ENCODE measurements at regions not wholly inside any gene's neighbourhood (a gene's known extent, or its start where the extent isn't known, plus 50 kb on each side); places are given as distances from the start of the nearest gene placed in this dataset.

DNA sequence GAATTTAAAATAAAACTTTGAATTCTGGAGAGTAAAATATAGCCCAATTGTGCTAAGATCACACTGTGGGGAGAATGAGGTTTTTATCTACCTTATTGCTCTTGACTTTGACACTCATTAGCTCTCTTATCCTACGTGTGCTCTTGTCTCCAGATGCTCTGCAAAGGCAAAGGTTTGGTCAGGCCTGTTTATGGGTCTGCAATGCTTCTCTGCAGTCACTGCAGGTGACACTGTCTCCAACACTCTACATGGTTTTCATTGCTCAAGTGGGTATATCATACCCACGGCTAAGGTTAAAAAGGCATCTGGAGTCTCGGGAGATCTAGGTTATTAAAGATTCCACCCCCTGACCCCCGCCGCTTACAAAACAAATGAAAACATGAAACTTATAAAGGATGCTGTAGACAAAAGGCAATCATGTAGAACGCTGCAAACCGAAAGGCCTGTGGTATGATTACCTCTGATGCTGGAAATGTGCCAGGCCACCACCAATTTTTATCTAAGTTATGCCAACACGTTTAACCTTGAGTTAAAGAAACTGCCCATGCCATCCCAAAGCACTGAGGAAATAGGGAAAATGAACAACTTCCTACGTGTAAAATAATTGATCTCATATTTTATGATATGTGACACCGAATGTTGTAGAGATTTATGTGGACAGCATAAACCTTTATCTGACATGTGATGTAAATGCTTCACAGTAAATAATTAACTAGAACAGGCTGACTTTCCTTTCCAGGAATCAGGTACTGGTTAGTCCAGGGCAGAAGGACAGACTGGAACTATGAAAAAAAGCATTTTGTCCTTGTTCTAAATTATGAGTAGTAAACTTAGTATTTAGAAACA is 238.2 kb upstream of the NOX3 start:
- H3K4me2 ChIP-seq (ENCODE audit: low read length): no peak overlapping the region
- ChIA-PET CTCF (ENCODE audit: unreplicated experiment) (no interaction called here), POLR2A (interaction anchor here (0.5 kb wide), 1 partner anchor 108 kb away, joined by 4 read pairs; no protein-coding TSS in a partner anchor)
- no peaks in the 10 kb centered on the region for H3K9me2 ChIP-seq (ENCODE audit: insufficient read depth, low read length)
- H3K4me3 ChIP-seq (ENCODE audit: low read depth, low read length, poor library complexity, severe bottlenecking): no peak overlapping the region
- no peak overlapping the region for H3K27ac ChIP-seq (ENCODE audit: low read depth, low read length, poor library complexity, severe bottlenecking)
- H3K36me3 ChIP-seq (ENCODE audit: insufficient read depth, low read length): no peaks in the 10 kb centered on the region
- no peak overlapping the region for H2AFZ ChIP-seq (ENCODE audit: low read length)
- BruUV-seq (replicated peaks): no TSS peak
- H3K79me2 ChIP-seq (ENCODE audit: insufficient read depth, low read depth, low read length): no peaks in the 10 kb centered on the region
- no peak for DNase-seq (ENCODE audit: low spot score)
- no peaks in the 10 kb centered on the region for H3K4me1 ChIP-seq (ENCODE audit: insufficient read depth, low read length, poor library complexity, severe bottlenecking)
- no peak for TF ChIP-seq EZH2phosphoT487 (IDR thresholded peaks at IDR 0.05; ENCODE audit: borderline replicate concordance, low read depth, low read length)
- TF ChIP-seq, protein P1, sequence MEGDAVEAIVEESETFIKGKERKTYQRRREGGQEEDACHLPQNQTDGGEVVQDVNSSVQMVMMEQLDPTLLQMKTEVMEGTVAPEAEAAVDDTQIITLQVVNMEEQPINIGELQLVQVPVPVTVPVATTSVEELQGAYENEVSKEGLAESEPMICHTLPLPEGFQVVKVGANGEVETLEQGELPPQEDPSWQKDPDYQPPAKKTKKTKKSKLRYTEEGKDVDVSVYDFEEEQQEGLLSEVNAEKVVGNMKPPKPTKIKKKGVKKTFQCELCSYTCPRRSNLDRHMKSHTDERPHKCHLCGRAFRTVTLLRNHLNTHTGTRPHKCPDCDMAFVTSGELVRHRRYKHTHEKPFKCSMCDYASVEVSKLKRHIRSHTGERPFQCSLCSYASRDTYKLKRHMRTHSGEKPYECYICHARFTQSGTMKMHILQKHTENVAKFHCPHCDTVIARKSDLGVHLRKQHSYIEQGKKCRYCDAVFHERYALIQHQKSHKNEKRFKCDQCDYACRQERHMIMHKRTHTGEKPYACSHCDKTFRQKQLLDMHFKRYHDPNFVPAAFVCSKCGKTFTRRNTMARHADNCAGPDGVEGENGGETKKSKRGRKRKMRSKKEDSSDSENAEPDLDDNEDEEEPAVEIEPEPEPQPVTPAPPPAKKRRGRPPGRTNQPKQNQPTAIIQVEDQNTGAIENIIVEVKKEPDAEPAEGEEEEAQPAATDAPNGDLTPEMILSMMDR (conservative IDR thresholded peaks at IDR 0.05; ENCODE audit: low read length): no peak
- intact Hi-C loops (cut with micrococcal nuclease; ENCODE audit: unreplicated experiment): no loop called here
- H3K9me3 ChIP-seq (ENCODE audit: low read length): no peaks in the 10 kb centered on the region
- no peaks in the 10 kb centered on the region for H4K20me1 ChIP-seq (ENCODE audit: insufficient read depth, low read length)

DNA sequence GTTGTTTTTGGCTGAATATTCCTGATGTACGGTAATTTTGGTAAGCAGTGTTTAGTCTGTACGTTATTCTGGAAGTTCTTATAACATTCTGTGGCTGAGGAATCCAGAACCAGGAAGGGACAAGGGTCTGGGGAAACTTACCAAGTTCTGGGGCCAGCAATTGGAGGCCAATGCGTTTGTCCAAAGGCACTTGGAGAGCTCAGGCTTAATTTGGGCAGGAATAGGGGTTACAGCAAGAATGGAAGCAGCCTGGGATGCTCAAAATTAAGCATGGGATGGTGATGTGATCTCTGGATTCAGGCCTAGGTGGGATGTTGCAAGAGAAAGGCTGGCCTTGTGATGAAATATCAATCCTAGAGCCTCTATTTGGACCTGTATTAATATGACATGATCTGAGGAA is 235.2 kb upstream of the NOX3 start:
- no TSS peak for BruUV-seq (replicated peaks)
- Histone ChIP-seq H3K4me2 (ENCODE audit: low read length) (no peak overlapping the region), H3K79me2 (ENCODE audit: insufficient read depth, low read depth, low read length) (no peaks in the 10 kb centered on the region), H3K36me3 (ENCODE audit: insufficient read depth, low read length) (no peaks in the 10 kb centered on the region), H3K9me2 (ENCODE audit: insufficient read depth, low read length) (no peaks in the 10 kb centered on the region), H3K4me1 (ENCODE audit: insufficient read depth, low read length, poor library complexity, severe bottlenecking) (no peaks in the 10 kb centered on the region), H4K20me1 (ENCODE audit: insufficient read depth, low read length) (no peaks in the 10 kb centered on the region), H2AFZ (ENCODE audit: low read length) (no peak overlapping the region), H3K4me3 (ENCODE audit: low read depth, low read length, poor library complexity, severe bottlenecking) (no peak overlapping the region), H3K9me3 (ENCODE audit: low read length) (no peaks in the 10 kb centered on the region), H3K27ac (ENCODE audit: low read depth, low read length, poor library complexity, severe bottlenecking) (no peak overlapping the region)
- ChIA-PET POLR2A (no interaction called here), CTCF (ENCODE audit: unreplicated experiment) (no interaction called here)
- intact Hi-C loops (cut with micrococcal nuclease; ENCODE audit: unreplicated experiment): no loop called here
- no peak for TF ChIP-seq EZH2phosphoT487 (IDR thresholded peaks at IDR 0.05; ENCODE audit: borderline replicate concordance, low read depth, low read length)
- TF ChIP-seq, protein P1 (conservative IDR thresholded peaks at IDR 0.05; ENCODE audit: low read length): no peak
- no peak for DNase-seq (ENCODE audit: low spot score)

DNA sequence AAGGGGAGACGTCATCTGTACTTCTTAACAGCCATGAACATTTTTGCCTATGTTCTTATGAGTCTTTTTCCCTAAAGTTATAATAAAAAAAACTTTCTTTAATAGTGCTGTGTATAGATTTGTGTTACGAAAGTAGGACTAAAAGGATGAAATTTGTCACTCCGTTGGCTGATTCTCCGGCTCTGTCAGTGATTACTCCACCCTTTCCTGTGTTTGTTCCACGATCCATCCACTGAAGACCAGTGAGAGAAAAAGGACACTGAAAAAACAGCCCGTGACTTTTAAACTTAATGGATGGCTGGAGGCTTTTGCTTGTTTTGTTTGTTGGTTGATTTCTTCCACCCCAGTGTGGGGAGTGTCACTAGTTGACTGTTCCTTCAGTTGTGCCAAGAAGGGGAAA is 232.0 kb upstream of the NOX3 start:
- DNase-seq (ENCODE audit: low spot score): no peak
- intact Hi-C loops (cut with micrococcal nuclease; ENCODE audit: unreplicated experiment): no loop called here
- H3K4me1 ChIP-seq (ENCODE audit: insufficient read depth, low read length, poor library complexity, severe bottlenecking): no peaks in the 10 kb centered on the region

More for the DNA sequence above, 232.0 kb upstream of the NOX3 start:
- H3K9me2 ChIP-seq (ENCODE audit: insufficient read depth, low read length): no peaks in the 10 kb centered on the region
- no peaks in the 10 kb centered on the region for H4K20me1 ChIP-seq (ENCODE audit: insufficient read depth, low read length)
- ChIA-PET CTCF (ENCODE audit: unreplicated experiment) (no interaction called here), POLR2A (no interaction called here)
- H2AFZ ChIP-seq (ENCODE audit: low read length): no peak overlapping the region
- no peak overlapping the region for H3K4me2 ChIP-seq (ENCODE audit: low read length)
- no peak for TF ChIP-seq EZH2phosphoT487 (IDR thresholded peaks at IDR 0.05; ENCODE audit: borderline replicate concordance, low read depth, low read length)
- TF ChIP-seq, protein P1 (conservative IDR thresholded peaks at IDR 0.05; ENCODE audit: low read length): no peak
- no peaks in the 10 kb centered on the region for H3K36me3 ChIP-seq (ENCODE audit: insufficient read depth, low read length)
- no peak overlapping the region for H3K27ac ChIP-seq (ENCODE audit: low read depth, low read length, poor library complexity, severe bottlenecking)
- no peaks in the 10 kb centered on the region for H3K79me2 ChIP-seq (ENCODE audit: insufficient read depth, low read depth, low read length)
- BruUV-seq (replicated peaks): no TSS peak
- H3K4me3 ChIP-seq (ENCODE audit: low read depth, low read length, poor library complexity, severe bottlenecking): no peak overlapping the region
- H3K9me3 ChIP-seq (ENCODE audit: low read length): no peaks in the 10 kb centered on the region

All from OCI-LY7 (cell line).